ENCODE measurements at regions not wholly inside any gene's neighbourhood (a gene's known extent, or its start where the extent isn't known, plus 50 kb on each side); places are given as distances from the start of the nearest gene placed in this dataset.

GRCh38 chr1:112317611-112318062 is 78.4 kb upstream of the CTTNBP2NL start:
- TF ChIP-seq YY1 (IDR thresholded peaks at IDR 0.05; ENCODE audit: low read depth), result no peak
- TF ChIP-seq MAX (IDR thresholded peaks at IDR 0.05), result no peak
- no peak for TF ChIP-seq CEBPB (IDR thresholded peaks at IDR 0.05)
- no peak for TF ChIP-seq CREB1 (IDR thresholded peaks at IDR 0.05; ENCODE audit: low read depth)
- no peak for TF ChIP-seq TCF12 (IDR thresholded peaks at IDR 0.05; ENCODE audit: low read depth)
- no peak for TF ChIP-seq EGR1 (IDR thresholded peaks at IDR 0.05)
- no peak for TF ChIP-seq RAD21 (IDR thresholded peaks at IDR 0.05; ENCODE audit: low read depth)
- no peak for TF ChIP-seq USF1 (IDR thresholded peaks at IDR 0.05)

All from Ishikawa (cell line).